GM13977 (cell line): ENCODE measurements at regions not wholly inside any gene's neighbourhood (a gene's known extent, or its start where the extent isn't known, plus 50 kb on each side); places are given as distances from the start of the nearest gene placed in this dataset.
"Not testable (repeated sequence)": the region's sequence is repeated elsewhere in the genome, so short reads cannot be mapped to it uniquely, and the experiment has no call there.

Experiments used
- DNase-seq: peaks from one replicate; pipeline ENCODE4 v3.0.0; 2012; ENCODE audit warnings: low spot score
- in situ Hi-C: fragments of 300-500 bp; cut with MboI; formaldehyde crosslinking; loops from one replicate; pipeline ENCODE4 v1.12.0; 2022; ENCODE audit warnings: low sequenced_read_pairs, low pct_unique_long_range_greater_than_20kb, mixed read lengths, inconsistent platforms; ENCODE audit not compliant: unreplicated experiment
- TF ChIP-seq, protein P1 (sequence below): IDR thresholded peaks from 2 replicates; pipeline ENCODE4 v1.5.1; 2012; ENCODE audit warnings: mild to moderate bottlenecking, control low read depth; ENCODE audit not compliant: insufficient read depth; ENCODE audit errors: extremely low read depth, missing control alignments

- in situ Hi-C loops, result no loop called here
- no peak for DNase-seq
- TF ChIP-seq, protein P1, sequence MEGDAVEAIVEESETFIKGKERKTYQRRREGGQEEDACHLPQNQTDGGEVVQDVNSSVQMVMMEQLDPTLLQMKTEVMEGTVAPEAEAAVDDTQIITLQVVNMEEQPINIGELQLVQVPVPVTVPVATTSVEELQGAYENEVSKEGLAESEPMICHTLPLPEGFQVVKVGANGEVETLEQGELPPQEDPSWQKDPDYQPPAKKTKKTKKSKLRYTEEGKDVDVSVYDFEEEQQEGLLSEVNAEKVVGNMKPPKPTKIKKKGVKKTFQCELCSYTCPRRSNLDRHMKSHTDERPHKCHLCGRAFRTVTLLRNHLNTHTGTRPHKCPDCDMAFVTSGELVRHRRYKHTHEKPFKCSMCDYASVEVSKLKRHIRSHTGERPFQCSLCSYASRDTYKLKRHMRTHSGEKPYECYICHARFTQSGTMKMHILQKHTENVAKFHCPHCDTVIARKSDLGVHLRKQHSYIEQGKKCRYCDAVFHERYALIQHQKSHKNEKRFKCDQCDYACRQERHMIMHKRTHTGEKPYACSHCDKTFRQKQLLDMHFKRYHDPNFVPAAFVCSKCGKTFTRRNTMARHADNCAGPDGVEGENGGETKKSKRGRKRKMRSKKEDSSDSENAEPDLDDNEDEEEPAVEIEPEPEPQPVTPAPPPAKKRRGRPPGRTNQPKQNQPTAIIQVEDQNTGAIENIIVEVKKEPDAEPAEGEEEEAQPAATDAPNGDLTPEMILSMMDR, result no peak
Observed at GRCh38 chr18:43780782-43781340, 503.6 kb upstream of the SYT4 start.

- in situ Hi-C loops, result no loop called here
- DNase-seq, result no peak
- TF ChIP-seq, protein P1, result no peak
Observed at GRCh38 chr18:43785158-43785557, 507.9 kb upstream of the SYT4 start.

- in situ Hi-C loops, result no loop called here
Observed at GRCh38 chr18:43786893-43787292, 509.6 kb upstream of the SYT4 start.

DNA sequence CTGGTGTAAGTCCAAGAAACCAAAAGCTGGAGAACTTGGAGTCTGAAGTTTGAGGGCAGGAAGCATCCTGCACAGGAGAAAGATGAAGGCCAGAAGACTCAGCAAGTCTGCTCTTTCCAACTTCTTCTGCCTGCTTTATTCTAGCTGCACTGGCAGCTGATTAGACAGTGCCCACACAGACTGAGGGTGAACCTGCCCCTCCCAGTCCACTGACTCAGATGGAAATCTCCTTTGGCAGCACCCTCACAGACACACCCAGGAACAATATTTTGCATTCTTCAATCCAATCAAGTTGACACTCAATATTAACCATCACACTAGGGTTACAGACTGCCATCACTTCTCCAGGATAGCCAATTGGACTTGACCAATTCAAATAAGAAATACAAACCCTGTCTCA lies 510.4 kb upstream of the SYT4 start:
- DNase-seq, in situ Hi-C loops: not testable (repeated sequence)

More at GRCh38 chr18:43786893-43787292, 509.6 kb upstream of the SYT4 start:
- no peak for DNase-seq
- TF ChIP-seq, protein P1, result no peak

- TF ChIP-seq, protein P1, result no peak
- no peak for DNase-seq
- in situ Hi-C loops, result no loop called here
Observed at GRCh38 chr18:43789234-43790000, 512.1 kb upstream of the SYT4 start.

DNA sequence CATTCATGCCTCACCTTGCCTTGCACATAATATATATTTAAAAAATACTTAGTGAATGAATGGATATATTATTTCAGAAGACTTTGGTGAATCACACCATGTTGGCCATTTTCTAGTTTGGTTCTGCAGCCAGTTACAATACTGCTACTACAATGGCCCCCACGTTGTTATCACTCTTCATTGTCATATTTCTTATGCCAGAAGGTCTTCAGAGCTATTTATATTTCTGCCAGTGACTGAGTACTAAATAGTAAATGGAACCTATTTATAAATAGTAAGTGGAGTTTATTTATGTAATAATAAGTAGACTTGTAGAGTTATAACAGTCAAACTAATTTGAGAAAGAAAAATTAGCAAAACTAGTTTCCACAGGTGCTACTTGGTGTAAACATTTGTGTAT lies 516.6 kb upstream of the SYT4 start:
- DNase-seq, result no peak
- in situ Hi-C loops, result no loop called here
- TF ChIP-seq, protein P1, result no peak

DNA sequence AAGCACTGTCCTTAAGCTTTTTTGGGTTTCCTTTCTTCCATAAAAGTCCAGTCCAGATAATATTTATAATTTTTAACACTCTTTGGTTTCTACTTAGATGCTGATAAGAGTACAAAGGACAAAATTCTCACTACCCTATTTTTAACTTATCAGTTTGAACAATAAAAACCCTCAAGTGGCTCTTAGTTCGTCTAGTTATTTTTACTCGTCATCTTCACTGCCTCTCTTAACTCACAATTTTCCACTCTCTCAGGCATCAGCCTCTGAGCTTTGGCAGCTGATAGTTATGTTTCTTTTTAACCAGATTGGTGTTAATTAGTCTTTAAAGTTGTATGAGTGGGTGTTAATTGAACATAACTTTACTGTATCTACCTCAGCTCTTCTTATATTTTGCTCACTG lies 517.1 kb upstream of the SYT4 start:
- in situ Hi-C loops, result no loop called here
- TF ChIP-seq, protein P1, result no peak
- DNase-seq, result no peak
